Stimulated activated naive B cell treated with anti-CD40 and anti-IgM and Interleukin-4, amounts not matched to agents 10 μg/mL and 1 μg/mL and 100 μg/mL, for 72 hours (primary cell): ENCODE measurements at regions not wholly inside any gene's neighbourhood (a gene's known extent, or its start where the extent isn't known, plus 50 kb on each side); places are given as distances from the start of the nearest gene placed in this dataset.
"Not testable (repeated sequence)": the region's sequence is repeated elsewhere in the genome, so short reads cannot be mapped to it uniquely, and the experiment has no call there.

Experiments used
- ATAC-seq, 2 donors: fragments of 150-1000 bp; cut with Tn5 transposase; replicated peaks; 2 replicates each; pipeline ENCODE4 v1.10.0; 2021; ENCODE audit warnings: moderate library complexity in 1 of 2
- DNase-seq: peaks from one replicate; pipeline ENCODE4 v3.0.0; 2021
- H3K27ac Mint-ChIP-seq: one replicate; pipeline ENCODE4 v1.8.0; 2022; ENCODE audit warnings: mild to moderate bottlenecking, mixed read lengths
- H3K27me3 Mint-ChIP-seq, 2 donors: one replicate each; pipeline ENCODE4 v1.8.0; 2022; ENCODE audit warnings: mixed read lengths in 2 of 2
- H3K36me3 Mint-ChIP-seq, 2 donors: one replicate each; pipeline ENCODE4 v1.8.0; 2022; ENCODE audit warnings: mixed read lengths in 2 of 2, mild to moderate bottlenecking in 1 of 2
- H3K4me1 Mint-ChIP-seq, 2 donors: one replicate each; pipeline ENCODE4 v1.8.0; 2022; ENCODE audit warnings: mixed read lengths in 2 of 2, mild to moderate bottlenecking in 1 of 2
- H3K4me3 Mint-ChIP-seq, 2 donors: one replicate each; pipeline ENCODE4 v1.8.0; 2022; ENCODE audit warnings: mild to moderate bottlenecking in 2 of 2, mixed read lengths in 2 of 2, moderate library complexity in 1 of 2
- H3K9me3 Mint-ChIP-seq, 2 donors: one replicate each; pipeline ENCODE4 v1.8.0; 2022; ENCODE audit warnings: mixed read lengths in 2 of 2, mild to moderate bottlenecking in 1 of 2

DNA sequence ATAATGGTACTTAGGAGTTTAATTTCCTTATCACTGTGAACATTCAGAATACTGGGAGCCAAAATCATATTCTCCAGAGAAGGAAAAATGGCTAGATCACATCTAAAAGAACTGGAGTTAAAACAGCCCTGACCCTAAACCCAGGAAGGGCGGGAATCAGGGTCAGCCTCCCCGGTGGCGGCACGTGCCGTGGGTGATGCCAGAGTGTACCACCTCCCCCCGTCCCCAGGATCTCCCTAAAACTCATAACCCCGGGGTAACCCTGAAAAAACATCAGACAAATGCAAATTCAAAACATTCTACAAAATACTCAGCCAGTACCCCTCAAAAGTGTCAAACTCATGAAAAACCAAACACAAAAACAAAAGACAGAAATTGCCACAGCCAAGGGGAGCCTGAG, 148.3 kb downstream of the DLL1 start:
- no peak overlapping the region for H3K4me3 Mint-ChIP-seq
- no peak for DNase-seq
- H3K36me3 Mint-ChIP-seq = peaks cover 2 to 11% of the 10 kb centered on the region in 2 donors
- no peak for ATAC-seq
- no peak overlapping the region for H3K27ac Mint-ChIP-seq
- H3K4me1 Mint-ChIP-seq = peaks cover 2 to 15% of the 10 kb centered on the region in 2 donors
- H3K9me3 Mint-ChIP-seq = peaks cover 24 to 26% of the 10 kb centered on the region in 2 donors
- peaks cover 0 to 11% of the 10 kb centered on the region in 2 donors for H3K27me3 Mint-ChIP-seq

GRCh38 chr6:170141061-170141460, 149.8 kb downstream of the DLL1 start:
- H3K4me3 Mint-ChIP-seq, H3K27me3 Mint-ChIP-seq, ATAC-seq, DNase-seq, H3K27ac Mint-ChIP-seq, H3K4me1 Mint-ChIP-seq: not testable (repeated sequence)
- Mint-ChIP-seq H3K9me3 (peaks cover 24 to 26% of the 10 kb centered on the region in 2 donors), H3K36me3 (peaks cover 2 to 11% of the 10 kb centered on the region in 2 donors)

GRCh38 chr6:170140129-170140528, 150.7 kb downstream of the DLL1 start:
- Mint-ChIP-seq H3K4me3 (no peak overlapping the region), H3K27ac (no peak overlapping the region), H3K27me3 (peaks cover 0 to 5% of the 10 kb centered on the region in 2 donors), H3K9me3 (peaks cover 19 to 22% of the 10 kb centered on the region in 2 donors), H3K4me1 (peaks cover 0 to 6% of the 10 kb centered on the region in 2 donors), H3K36me3 (peaks cover 2 to 11% of the 10 kb centered on the region in 2 donors)
- DNase-seq (no peak), ATAC-seq (no peak)

DNA sequence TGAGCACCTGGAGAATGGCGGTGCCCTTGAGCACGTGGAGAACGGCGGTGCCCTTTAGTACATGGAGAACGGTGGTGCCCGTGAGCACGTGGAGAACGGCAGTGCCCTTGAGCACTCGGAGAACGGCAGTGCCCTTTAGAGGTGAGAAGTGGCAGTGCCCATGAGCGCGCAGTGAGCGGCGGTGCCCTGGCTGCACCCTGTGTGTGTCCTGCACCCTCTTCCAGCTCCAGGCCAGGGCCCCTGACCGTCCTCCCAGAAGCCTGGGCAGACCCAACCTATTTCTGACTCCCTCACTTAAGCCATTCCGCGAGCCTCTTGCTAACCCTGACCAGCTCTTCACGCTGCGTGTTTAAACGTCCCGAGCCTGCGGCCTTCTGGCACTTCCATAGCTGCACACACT, 151.3 kb downstream of the DLL1 start:
- ATAC-seq (no peak), DNase-seq (no peak)
- Mint-ChIP-seq H3K4me3 (no peak overlapping the region), H3K9me3 (peaks cover 14 to 17% of the 10 kb centered on the region in 2 donors), H3K36me3 (peaks cover 2 to 7% of the 10 kb centered on the region in 2 donors), H3K27me3 (peaks cover 0 to 5% of the 10 kb centered on the region in 2 donors), H3K27ac (no peak overlapping the region), H3K4me1 (peaks cover 0 to 2% of the 10 kb centered on the region in 2 donors)

DNA sequence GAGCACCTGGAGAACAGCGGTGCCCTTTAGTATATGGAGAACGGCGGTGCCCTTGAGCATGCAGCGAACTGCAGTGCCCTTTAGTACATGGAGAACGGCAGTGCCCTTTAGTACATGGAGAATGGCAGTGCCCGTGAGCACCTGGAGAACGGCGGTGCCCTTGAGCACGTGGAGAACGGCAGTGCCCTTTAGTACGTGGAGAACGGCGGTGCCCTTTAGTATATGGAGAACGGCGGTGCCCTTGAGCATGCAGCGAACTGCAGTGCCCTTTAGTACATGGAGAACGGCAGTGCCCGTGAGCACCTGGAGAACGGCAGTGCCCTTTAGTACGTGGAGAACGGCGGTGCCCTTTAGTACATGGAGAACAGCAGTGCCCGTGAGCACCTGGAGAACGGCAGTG, 151.8 kb downstream of the DLL1 start:
- not testable (repeated sequence) for DNase-seq, H3K4me3 Mint-ChIP-seq, H3K27ac Mint-ChIP-seq, H3K4me1 Mint-ChIP-seq, H3K27me3 Mint-ChIP-seq, ATAC-seq, H3K36me3 Mint-ChIP-seq
- peaks cover 11 to 15% of the 10 kb centered on the region in 2 donors for H3K9me3 Mint-ChIP-seq

DNA sequence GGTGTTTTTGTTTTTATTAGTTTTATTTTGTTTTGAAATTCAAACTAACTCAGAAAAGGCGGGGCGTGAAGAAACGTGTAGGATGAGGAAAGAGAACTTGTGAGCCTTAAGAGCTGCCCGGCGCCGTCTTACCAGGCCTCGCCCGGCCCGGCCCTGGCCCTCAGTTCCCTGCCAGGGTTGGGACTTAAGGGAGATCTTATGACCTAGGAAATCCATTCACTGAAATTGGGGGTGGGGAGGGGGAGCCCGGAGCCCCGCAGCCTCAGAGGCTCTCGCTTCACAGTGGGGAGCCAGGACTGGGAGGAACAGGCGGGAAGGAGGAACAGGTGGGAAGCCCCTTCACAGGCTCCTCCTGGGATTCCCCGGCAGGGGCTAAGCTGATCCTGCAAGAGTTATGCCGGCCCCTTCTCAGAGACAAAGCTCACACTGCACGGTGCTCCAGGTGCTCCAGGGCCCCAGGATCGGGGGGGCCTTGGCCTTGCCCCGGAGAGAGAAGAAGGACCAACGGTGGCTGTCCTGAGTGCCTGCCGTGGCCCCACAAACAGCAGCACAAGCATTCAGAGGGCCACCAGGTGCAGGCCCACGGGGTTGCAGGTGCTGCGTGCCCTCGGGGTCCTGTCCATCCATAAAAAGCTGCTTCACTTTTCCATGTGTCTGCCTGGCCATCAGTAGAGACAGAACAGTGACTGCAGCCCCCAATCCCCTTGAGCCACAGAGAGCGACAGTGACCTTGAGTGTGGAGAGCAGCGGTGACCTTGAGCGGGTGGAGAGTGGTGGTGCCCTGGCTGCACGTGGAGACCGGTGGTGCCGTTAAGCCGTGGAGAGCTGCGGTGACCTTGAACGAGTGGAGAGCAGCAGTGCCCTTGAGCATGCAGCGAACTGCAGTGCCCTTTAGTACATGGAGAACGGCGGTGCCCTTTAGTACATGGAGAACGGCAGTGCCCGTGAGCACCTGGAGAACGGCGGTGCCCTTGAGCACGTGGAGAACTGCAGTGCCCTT, 152.7 kb downstream of the DLL1 start:
- Mint-ChIP-seq H3K4me3 (no peak overlapping the region), H3K4me1 (no peaks in the 10 kb centered on the region), H3K27me3 (peaks cover 8 to 12% of the 10 kb centered on the region in 2 donors), H3K27ac (no peak overlapping the region), H3K36me3 (peaks cover 0 to 4% of the 10 kb centered on the region in 2 donors), H3K9me3 (peaks cover 11 to 13% of the 10 kb centered on the region in 2 donors)
- ATAC-seq (no peak), DNase-seq (no peak)

DNA sequence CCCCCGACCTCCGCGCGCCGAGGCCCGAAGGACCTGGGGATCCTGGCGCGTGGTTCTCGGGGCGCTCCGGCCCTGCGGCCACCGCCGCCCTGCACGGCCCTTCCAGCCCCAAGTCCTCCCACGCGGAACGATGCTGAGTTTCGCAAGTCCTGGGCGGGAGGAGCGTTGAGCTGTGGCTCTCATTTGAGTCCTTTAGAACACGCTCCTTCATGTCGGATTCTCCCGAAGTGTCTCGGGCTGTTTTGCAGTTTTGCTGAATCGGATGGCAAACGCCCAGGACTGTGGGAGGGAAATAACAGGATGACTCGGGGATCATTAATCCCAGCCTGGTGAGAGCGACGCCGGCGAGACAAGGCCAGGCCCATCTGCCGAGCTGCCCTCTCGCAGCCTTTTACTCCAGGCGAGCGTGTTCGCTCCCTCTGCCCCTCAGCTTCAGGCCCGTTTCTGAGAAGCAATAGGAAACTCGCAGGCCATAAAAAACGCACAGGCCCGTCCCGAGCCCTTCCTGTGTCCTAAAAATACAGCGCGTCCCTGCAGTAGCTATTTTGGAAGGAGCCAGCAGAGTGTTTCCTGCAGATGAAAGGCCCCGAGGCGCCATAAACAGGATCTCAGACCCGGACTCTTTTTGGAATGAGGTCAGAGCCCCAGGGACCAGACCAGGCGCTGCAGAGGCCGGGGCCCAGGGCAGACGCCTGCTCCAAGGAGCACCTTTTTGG, 153.5 kb downstream of the DLL1 start:
- Mint-ChIP-seq H3K9me3 (peaks cover 11 to 12% of the 10 kb centered on the region in 2 donors), H3K36me3 (peaks cover 0 to 4% of the 10 kb centered on the region in 2 donors), H3K4me3 (no peak overlapping the region), H3K27me3 (peaks cover 8 to 12% of the 10 kb centered on the region in 2 donors), H3K27ac (no peak overlapping the region), H3K4me1 (no peaks in the 10 kb centered on the region)
- ATAC-seq (no peak), DNase-seq (no peak)

DNA sequence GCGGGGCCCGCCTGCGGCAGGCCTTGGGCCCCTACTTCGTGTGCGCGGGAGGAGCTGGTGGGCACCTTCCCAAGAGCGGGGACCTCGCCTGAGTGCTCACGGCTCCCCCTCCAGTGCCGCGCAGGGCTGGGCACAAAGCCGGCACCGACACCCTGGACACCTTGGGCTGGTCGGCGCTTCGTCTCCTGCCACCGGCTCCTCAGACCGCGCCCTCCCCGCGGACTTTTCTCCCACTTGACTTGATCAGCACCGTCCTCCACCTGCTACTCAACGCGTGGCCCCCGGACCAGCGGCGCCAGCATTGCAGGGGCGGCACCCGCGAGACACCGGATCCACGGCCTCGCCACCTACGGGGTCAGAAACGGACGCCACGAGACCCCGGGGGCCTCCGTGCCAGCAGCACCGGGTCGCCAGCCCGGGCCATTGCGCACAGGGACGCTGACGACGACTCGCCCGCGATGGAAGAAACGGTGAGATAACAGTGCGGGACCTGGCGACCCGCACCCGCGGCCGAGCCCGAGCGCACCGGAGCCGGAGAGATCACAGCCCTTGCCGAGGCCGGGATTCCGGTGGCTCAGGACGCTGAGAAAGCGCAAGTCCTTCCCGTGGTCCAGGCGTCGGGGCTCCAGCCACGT, 154.2 kb downstream of the DLL1 start:
- no peak for ATAC-seq

DNA sequence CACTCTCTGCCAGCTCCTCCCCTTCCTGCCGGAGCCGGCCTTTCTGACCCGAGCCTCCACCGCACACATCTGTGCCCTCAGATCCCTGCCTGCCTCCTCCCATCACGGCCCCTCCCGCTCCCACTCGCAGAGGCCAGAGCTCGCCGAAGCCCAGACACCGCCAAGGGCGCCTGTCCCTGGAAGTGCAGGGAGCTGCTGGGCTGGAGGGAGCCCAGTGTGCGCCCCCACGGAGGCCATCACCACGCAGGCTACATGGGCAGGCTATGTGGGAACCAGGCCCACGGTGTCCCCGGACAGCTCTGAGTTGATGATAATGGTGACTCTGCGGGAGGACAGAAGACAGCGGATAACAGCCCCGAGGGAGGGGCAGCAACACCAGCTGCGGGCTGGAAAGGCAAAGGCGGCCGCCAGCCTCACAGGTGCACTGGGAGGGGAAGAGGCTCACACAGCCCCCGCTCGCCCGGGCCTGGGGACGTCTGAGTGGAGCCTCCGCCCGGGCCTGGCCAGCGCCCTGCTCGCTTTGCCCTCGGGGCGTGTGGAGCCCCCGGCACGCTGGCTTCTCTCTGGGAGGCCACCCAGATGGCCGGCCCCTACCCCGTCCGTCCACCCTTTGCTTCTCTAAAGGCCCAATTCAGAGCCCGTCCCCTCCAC, 154.9 kb downstream of the DLL1 start:
- Mint-ChIP-seq H3K27ac (no peak overlapping the region), H3K4me3 (no peak overlapping the region), H3K9me3 (peaks cover 11 to 12% of the 10 kb centered on the region in 2 donors), H3K4me1 (peaks cover 0 to 4% of the 10 kb centered on the region in 2 donors), H3K27me3 (peaks cover 8 to 17% of the 10 kb centered on the region in 2 donors), H3K36me3 (peaks cover 0 to 4% of the 10 kb centered on the region in 2 donors)
- ATAC-seq = no peak
- no peak for DNase-seq

More for the DNA sequence above, 154.2 kb downstream of the DLL1 start:
- H3K27ac Mint-ChIP-seq = no peak overlapping the region
- peaks cover 0 to 4% of the 10 kb centered on the region in 2 donors for H3K36me3 Mint-ChIP-seq
- DNase-seq = no peak
- peaks cover 8 to 12% of the 10 kb centered on the region in 2 donors for H3K27me3 Mint-ChIP-seq
- H3K4me3 Mint-ChIP-seq = no peak overlapping the region
- H3K9me3 Mint-ChIP-seq = peaks cover 11 to 12% of the 10 kb centered on the region in 2 donors
- H3K4me1 Mint-ChIP-seq = peaks cover 0 to 4% of the 10 kb centered on the region in 2 donors

DNA sequence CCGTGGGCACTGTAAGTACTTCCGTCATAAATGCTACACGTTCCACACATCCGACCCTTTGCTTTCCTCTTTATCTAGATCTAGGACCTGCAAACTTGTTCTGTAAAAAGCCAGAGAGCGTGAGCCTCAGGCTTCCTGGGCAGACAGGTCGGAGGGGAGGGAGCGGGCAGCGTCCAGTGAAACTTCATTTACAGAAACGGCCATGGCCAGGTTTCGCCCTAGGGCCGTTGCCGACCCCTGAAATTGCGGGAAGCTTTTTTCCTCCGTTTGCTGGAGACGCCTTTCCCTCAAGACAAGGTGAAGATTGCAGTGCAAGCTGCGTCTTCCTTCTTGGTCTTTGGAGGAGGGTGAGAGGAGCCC, 155.4 kb downstream of the DLL1 start:
- no peak overlapping the region for H3K4me3 Mint-ChIP-seq
- no peak overlapping the region for H3K27ac Mint-ChIP-seq
- no peak for DNase-seq
- peaks cover 8 to 17% of the 10 kb centered on the region in 2 donors for H3K27me3 Mint-ChIP-seq
- no peak for ATAC-seq
- peaks cover 0 to 4% of the 10 kb centered on the region in 2 donors for H3K4me1 Mint-ChIP-seq
- peaks cover 0 to 4% of the 10 kb centered on the region in 2 donors for H3K36me3 Mint-ChIP-seq
- peaks cover 11 to 12% of the 10 kb centered on the region in 2 donors for H3K9me3 Mint-ChIP-seq

DNA sequence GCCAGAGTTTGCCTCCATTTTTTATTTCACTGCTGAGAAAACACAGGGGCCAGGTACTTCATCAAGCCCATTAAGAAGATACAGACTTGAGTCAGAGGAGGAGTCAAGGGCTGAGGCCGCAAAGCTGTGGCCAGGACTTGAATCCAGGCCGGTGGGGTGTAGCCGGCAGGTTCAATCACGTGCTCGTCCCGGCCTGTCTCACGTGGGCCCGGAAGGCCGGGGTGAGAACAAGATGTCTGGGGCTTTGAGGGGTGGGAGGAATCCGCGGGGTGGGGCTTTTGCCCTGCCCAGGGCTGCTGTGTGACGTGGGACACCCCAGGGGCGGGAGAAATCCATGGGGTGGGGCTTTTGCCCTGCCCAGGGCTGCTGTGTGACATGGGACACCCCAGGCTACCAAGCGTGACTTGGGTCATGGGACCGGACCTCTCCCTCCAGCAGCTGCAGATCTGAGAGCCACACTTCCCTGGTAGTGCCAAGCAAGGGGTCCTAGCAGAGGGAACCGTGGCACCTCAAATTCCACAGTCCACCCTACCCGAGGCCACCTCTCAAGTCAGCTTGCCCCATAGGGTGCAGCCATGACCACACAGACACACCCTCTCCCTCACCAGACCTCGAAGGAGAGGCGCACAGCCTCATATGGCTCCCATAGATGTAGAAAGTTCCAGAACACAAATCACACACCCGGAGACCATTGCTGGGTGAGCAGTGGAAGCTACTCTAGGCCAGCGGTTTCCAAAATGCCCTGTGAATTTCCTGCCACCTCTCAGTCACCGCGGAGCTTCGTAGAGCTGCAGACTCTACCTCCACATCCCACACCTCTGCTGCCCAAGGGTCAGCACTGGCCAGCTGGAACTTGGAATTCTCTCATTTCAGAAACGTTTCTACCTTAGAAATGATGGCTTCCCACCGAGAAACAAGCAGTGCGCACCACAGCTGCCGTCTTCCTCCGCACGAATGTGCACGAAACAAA, 156.1 kb downstream of the DLL1 start:
- DNase-seq = no peak
- no peak overlapping the region for H3K4me3 Mint-ChIP-seq
- H3K9me3 Mint-ChIP-seq = peaks cover 11 to 12% of the 10 kb centered on the region in 2 donors
- no peak for ATAC-seq
- peaks cover 8 to 17% of the 10 kb centered on the region in 2 donors for H3K27me3 Mint-ChIP-seq
- H3K27ac Mint-ChIP-seq = no peak overlapping the region
- H3K4me1 Mint-ChIP-seq = peaks cover 0 to 4% of the 10 kb centered on the region in 2 donors
- H3K36me3 Mint-ChIP-seq = peaks cover 0 to 4% of the 10 kb centered on the region in 2 donors

- H3K36me3 Mint-ChIP-seq = peaks cover 0 to 4% of the 10 kb centered on the region in 2 donors
- H3K27me3 Mint-ChIP-seq = peaks cover 8 to 17% of the 10 kb centered on the region in 2 donors
- H3K27ac Mint-ChIP-seq = no peak overlapping the region
- H3K4me1 Mint-ChIP-seq = peaks cover 0 to 4% of the 10 kb centered on the region in 2 donors
- DNase-seq (no peak), ATAC-seq (no peak)
- H3K4me3 Mint-ChIP-seq = no peak overlapping the region
- H3K9me3 Mint-ChIP-seq = peaks cover 8% of the 10 kb centered on the region in 2 donors
Observed at GRCh38 chr6:170134031-170134470, 156.8 kb downstream of the DLL1 start.
